H1 (cell line): ENCODE measurements at regions not wholly inside any gene's neighbourhood (a gene's known extent, or its start where the extent isn't known, plus 50 kb on each side); places are given as distances from the start of the nearest gene placed in this dataset.

Experiments
- CTCF ChIA-PET: fragments of 300-600 bp; sonication (Branson Sonifier 250); formaldehyde crosslinking; loops from one replicate; lab custom pipeline; 2021; ENCODE audit not compliant: partially characterized antibody; lab: Charles Lee
- POLR2A ChIA-PET: fragments of 300-600 bp; sonication (Branson Sonifier 250); formaldehyde crosslinking; loops from one replicate; lab custom pipeline; 2021; ENCODE audit warnings: inconsistent platforms; ENCODE audit not compliant: partially characterized antibody; lab: Charles Lee
- DNase-seq, 2 experiments: peaks; one replicate each; pipeline versions ENCODE4 v3.0.0 to v3.0.0-alpha.2; 2010 to 2022; ENCODE audit warnings: low spot score in 2 of 2, low read depth in 1 of 2, mixed read lengths in 1 of 2
- FAIRE-seq: peaks from 2 replicates; lab custom pipeline; 2011; peaks lifted over from hg19 to GRCh38; lab: Jason Lieb, UNC
- H2AFZ ChIP-seq: 2 replicates; pipeline ENCODE4 v1.8.1; 2012; ENCODE audit warnings: low read length, inconsistent platforms
- H2AK5ac ChIP-seq: 2 replicates; pipeline ENCODE4 v1.6.1; 2013; ENCODE audit warnings: low read depth, low read length
- H2BK120ac ChIP-seq: replicated peaks from 2 replicates; pipeline ENCODE3; 2013; ENCODE audit warnings: low read depth, low read length, inconsistent platforms
- H2BK12ac ChIP-seq: 2 replicates; pipeline ENCODE4 v1.6.1; 2013; ENCODE audit warnings: low read depth, low read length
- H2BK15ac ChIP-seq: 2 replicates; pipeline ENCODE4 v1.6.1; 2013; ENCODE audit warnings: low read length
- H2BK20ac ChIP-seq: 2 replicates; pipeline ENCODE4 v1.6.1; 2013; ENCODE audit warnings: low read length
- H2BK5ac ChIP-seq: 2 replicates; pipeline ENCODE4 v1.6.1; 2013; ENCODE audit warnings: low read depth, low read length
- H3K14ac ChIP-seq: 2 replicates; pipeline ENCODE4 v1.6.1; 2013; ENCODE audit warnings: inconsistent platforms; ENCODE audit not compliant: insufficient read length
- H3K18ac ChIP-seq: 2 replicates; pipeline ENCODE4 v1.6.1; 2013; ENCODE audit warnings: low read length; ENCODE audit errors: extremely low read depth
- H3K23ac ChIP-seq: 2 replicates; pipeline ENCODE4 v1.6.1; 2013; ENCODE audit warnings: inconsistent platforms; ENCODE audit not compliant: insufficient read length
- H3K23me2 ChIP-seq: 2 replicates; pipeline ENCODE4 v1.6.1; 2013; ENCODE audit warnings: low read depth, low read length
- H3K27ac ChIP-seq: 2 replicates; pipeline ENCODE4 v1.6.1; 2011; ENCODE audit warnings: low read depth, low read length, inconsistent platforms
- H3K27me3 ChIP-seq, 4 experiments: replicated peaks in 1 of 4; 1 replicate in 1 of 4; 2 replicates in 3 of 4; pipeline versions ENCODE4 v1.6.1 to v1.8.1; 2011 to 2013; ENCODE audit warnings: low read length in 3 of 4, mild to moderate bottlenecking in 3 of 4, inconsistent platforms in 2 of 4, mixed read lengths in 2 of 4, moderate library complexity in 1 of 4; ENCODE audit not compliant: control insufficient read depth in 3 of 4, insufficient read depth in 3 of 4; ENCODE audit errors: extremely low read depth in 1 of 4
- H3K36me3 ChIP-seq, 4 experiments: 2 replicates each; pipeline versions ENCODE4 v1.6.1 to v1.8.1; 2011 to 2013; ENCODE audit warnings: mild to moderate bottlenecking in 4 of 4, low read length in 3 of 4, moderate library complexity in 2 of 4, control low read depth in 1 of 4, inconsistent platforms in 1 of 4; ENCODE audit not compliant: insufficient read depth in 4 of 4, control insufficient read depth in 2 of 4
- H3K4ac ChIP-seq: replicated peaks from 2 replicates; pipeline ENCODE3; 2013; ENCODE audit warnings: low read length, low read depth, mixed read lengths, inconsistent platforms; ENCODE audit not compliant: insufficient read length
- H3K4me1 ChIP-seq, 4 experiments: replicated peaks in 1 of 4; 1 replicate in 1 of 4; 2 replicates in 3 of 4; pipeline versions ENCODE4 v1.6.1 to v1.8.1; 2011 to 2013; ENCODE audit warnings: low read length in 3 of 4, inconsistent platforms in 2 of 4, mixed read lengths in 1 of 4; ENCODE audit not compliant: insufficient read depth in 4 of 4, control insufficient read depth in 3 of 4
- H3K4me2 ChIP-seq, 2 experiments: 2 replicates each; pipeline versions ENCODE4 v1.6.1 to v1.8.1; 2011 to 2013; ENCODE audit warnings: low read depth in 2 of 2, low read length in 2 of 2, control low read depth in 1 of 2, inconsistent platforms in 1 of 2, mild to moderate bottlenecking in 1 of 2; ENCODE audit not compliant: insufficient read depth in 1 of 2
- H3K4me3 ChIP-seq, 4 experiments: fragments of 200-600, 300-600 bp in 1 of 4; sonication (generic), shearing (Covaris generic), sonication (Bioruptor Twin) in 1 of 4; 2 replicates each; pipeline versions ENCODE4 v1.5.1 to v1.8.1; 2011 to 2016; ENCODE audit warnings: low read length in 4 of 4, low read depth in 3 of 4, control low read depth in 2 of 4, inconsistent platforms in 2 of 4, mild to moderate bottlenecking in 2 of 4, mixed read lengths in 1 of 4, moderate library complexity in 1 of 4; ENCODE audit not compliant: insufficient read depth in 2 of 4; ENCODE audit errors: extremely low read depth in 1 of 4
- H3K56ac ChIP-seq: replicated peaks from 2 replicates; pipeline ENCODE3; 2013; ENCODE audit warnings: low read depth, mild to moderate bottlenecking, mixed read lengths, low read length, inconsistent platforms; ENCODE audit not compliant: insufficient read length
- H3K79me1 ChIP-seq: 2 replicates; pipeline ENCODE4 v1.6.1; 2013; ENCODE audit warnings: low read depth, low read length, control low read depth
- H3K79me2 ChIP-seq, 2 experiments: 2 replicates each; pipeline versions ENCODE4 v1.6.1 to v1.8.1; 2012 to 2013; ENCODE audit warnings: low read length in 2 of 2, mild to moderate bottlenecking in 2 of 2, inconsistent platforms in 1 of 2; ENCODE audit not compliant: insufficient read depth in 2 of 2, control insufficient read depth in 1 of 2
- H3K9ac ChIP-seq, 4 experiments: replicated peaks in 1 of 4; 1 replicate in 1 of 4; 2 replicates in 3 of 4; pipeline versions ENCODE4 v1.6.1 to v1.8.1; 2011 to 2013; ENCODE audit warnings: low read depth in 3 of 4, low read length in 3 of 4, control low read depth in 2 of 4, mild to moderate bottlenecking in 2 of 4, moderate library complexity in 2 of 4, inconsistent platforms in 1 of 4; ENCODE audit errors: extremely low read depth in 1 of 4
- H3K9me3 ChIP-seq, 2 experiments: 2 replicates each; pipeline versions ENCODE4 v1.6.1 to v1.8.1; 2012 to 2013; ENCODE audit warnings: mild to moderate bottlenecking in 2 of 2, moderate library complexity in 2 of 2, control low read depth in 1 of 2, inconsistent platforms in 1 of 2, low read depth in 1 of 2, low read length in 1 of 2, mixed read lengths in 1 of 2; ENCODE audit not compliant: insufficient read depth in 2 of 2
- H4K20me1 ChIP-seq, 2 experiments: replicated peaks in 1 of 2; 2 replicates each; pipeline versions ENCODE3 to v1.8.1; 2011 to 2013; ENCODE audit warnings: inconsistent platforms in 2 of 2, low read length in 2 of 2, mild to moderate bottlenecking in 1 of 2; ENCODE audit not compliant: insufficient read depth in 2 of 2, control insufficient read depth in 1 of 2
- H4K5ac ChIP-seq: 2 replicates; pipeline ENCODE4 v1.6.1; 2013; ENCODE audit warnings: low read length, low read depth, mixed read lengths, inconsistent platforms; ENCODE audit not compliant: insufficient read length
- H4K8ac ChIP-seq: 2 replicates; pipeline ENCODE4 v1.8.0; 2013; ENCODE audit warnings: mild to moderate bottlenecking, moderate library complexity, low read length, inconsistent platforms; ENCODE audit not compliant: insufficient read depth; ENCODE audit errors: extremely low read depth
- H4K91ac ChIP-seq: replicated peaks from 2 replicates; pipeline ENCODE3; 2013; ENCODE audit warnings: low read length, mixed read lengths, inconsistent platforms; ENCODE audit not compliant: insufficient read length
- BACH1 ChIP-seq: IDR thresholded peaks from 2 replicates; pipeline ENCODE4 v1.6.1; 2012; ENCODE audit warnings: low read length, improper control_type of control experiment
- CBX5 ChIP-seq: fragments of 300-800, 300-1000 bp; sonication (generic); IDR thresholded peaks from 2 replicates; pipeline ENCODE4 v1.7.1; 2016; ENCODE audit warnings: antibody characterized with exemption, low read length, low read depth
- CHD2 ChIP-seq: IDR thresholded peaks from 2 replicates; pipeline ENCODE4 v1.6.1; 2012; ENCODE audit warnings: low read length, improper control_type of control experiment
- EGR1 ChIP-seq: IDR thresholded peaks from 2 replicates; pipeline ENCODE4 v1.6.1; 2011; ENCODE audit warnings: low read depth, low read length, borderline replicate concordance
- HDAC2 ChIP-seq, 2 experiments: fragments of 300-600 bp in 1 of 2; sonication (generic) in 1 of 2; IDR thresholded peaks; 2 replicates each; pipeline ENCODE4 v1.6.1; 2011 to 2012; ENCODE audit warnings: low read depth in 2 of 2, low read length in 2 of 2, mild to moderate bottlenecking in 2 of 2, moderate library complexity in 2 of 2, borderline replicate concordance in 1 of 2, inconsistent platforms in 1 of 2
- JUN ChIP-seq: IDR thresholded peaks from 2 replicates; pipeline ENCODE4 v1.6.1; 2011; ENCODE audit warnings: low read depth, mild to moderate bottlenecking, improper control_type of control experiment, low read length
- MAFK ChIP-seq: IDR thresholded peaks from 2 replicates; pipeline ENCODE4 v1.6.1; 2012; ENCODE audit warnings: low read depth, mild to moderate bottlenecking, improper control_type of control experiment, low read length
- MAX ChIP-seq: IDR thresholded peaks from 2 replicates; pipeline ENCODE4 v1.6.1; 2012; ENCODE audit warnings: inconsistent platforms
- NRF1 ChIP-seq: IDR thresholded peaks from 2 replicates; pipeline ENCODE4 v1.6.1; 2011; ENCODE audit warnings: mild to moderate bottlenecking, low read depth, low read length, improper control_type of control experiment
- POLR2A ChIP-seq, 2 experiments: IDR thresholded peaks; 1 replicate in 1 of 2; 2 replicates in 1 of 2; pipeline ENCODE4 v1.6.1; 2011; ENCODE audit warnings: low read depth in 2 of 2, low read length in 2 of 2, mild to moderate bottlenecking in 2 of 2; ENCODE audit errors: control extremely low read depth in 1 of 2
- SAP30 ChIP-seq: fragments of 300-600 bp; sonication (generic); IDR thresholded peaks from 2 replicates; pipeline ENCODE4 v1.7.1; 2012; ENCODE audit warnings: low read length, moderate library complexity, mild to moderate bottlenecking, inconsistent platforms; ENCODE audit not compliant: insufficient read depth, insufficient replicate concordance
- SP4 ChIP-seq: IDR thresholded peaks from 2 replicates; pipeline ENCODE4 v1.6.1; 2012; ENCODE audit warnings: low read length, inconsistent platforms
- WGBS, 2 experiments: shearing (Covaris generic) in 1 of 2; methylation state at CpG; one replicate each; pipeline versions ENCODE4 v1.1.6 to v1.1.7; 2013 to 2015; ENCODE audit warnings: low lambda C conversion rate in 2 of 2, mixed read lengths in 2 of 2, inconsistent platforms in 1 of 2, low coverage in 1 of 2, missing lambda C conversion rate in 1 of 2; ENCODE audit not compliant: insufficient replicate concordance in 2 of 2, insufficient coverage in 1 of 2, insufficient read length in 1 of 2; ENCODE audit errors: extremely low coverage in 1 of 2, missing lambda C conversion rate in 1 of 2; 5-methylcytosine and 5-hydroxymethylcytosine counted together

- Histone ChIP-seq H3K18ac (no peak overlapping the region), H2BK12ac (no peak overlapping the region; the same call in 1 of the 2 replicates), H2BK5ac (no peak overlapping the region; the same call in 1 of the 2 replicates), H3K4me1 (peaks cover 0 to 5% (median 2%) of the 10 kb centered on the region in 4 experiments; a peak in 2 of 7 replicates), H3K9me3 (no peaks in the 10 kb centered on the region), H3K4ac (no peak overlapping the region), H3K36me3 (no peaks in the 10 kb centered on the region), H3K9ac (no peak overlapping the region), H2BK20ac (no peak overlapping the region), H3K27ac (no peak overlapping the region), H4K91ac (no peak overlapping the region), H4K5ac (no peak overlapping the region), H3K56ac (no peak overlapping the region), H3K23ac (no peak overlapping the region), H3K27me3 (no peaks in the 10 kb centered on the region; a peak in 1 of 7 replicates), H4K8ac (no peak overlapping the region), H4K20me1 (no peaks in the 10 kb centered on the region), H2BK120ac (no peak overlapping the region), H3K79me1 (no peaks in the 10 kb centered on the region), H3K23me2 (no peaks in the 10 kb centered on the region), H2AFZ (no peak overlapping the region), H3K79me2 (no peaks in the 10 kb centered on the region), H3K14ac (no peak overlapping the region), H2BK15ac (no peak overlapping the region), H3K4me3 (no peak overlapping the region), H2AK5ac (no peak overlapping the region), H3K4me2 (no peak overlapping the region)
- no peak for FAIRE-seq
- ChIA-PET POLR2A (interaction anchor here (0.6 kb wide), 1 partner anchor 68 kb away, joined by 3 read pairs; no protein-coding TSS in a partner anchor), CTCF (interaction anchor here (1.0 to 2.1 kb wide), 10 partner anchors 9 to 51 kb away, joined by 3 to 12 read pairs (median 4); no protein-coding TSS in a partner anchor)
- 88% methylated on average over 14 of the region's 15 CpGs; no CpG with 5 or more reads in 1 of the 2 experiments for WGBS, 2 experiments
- DNase-seq = no peak
- no peak for TF ChIP-seq EGR1
- TF ChIP-seq HDAC2 (IDR thresholded peaks at IDR 0.05; ENCODE audit: borderline replicate concordance in 1 of 2, low read depth in 2 of 2, low read length in 2 of 2) = no peak
- no peak for TF ChIP-seq JUN
- TF ChIP-seq SP4 = no peak
- TF ChIP-seq SAP30 = no peak
- TF ChIP-seq NRF1 = no peak
- no peak for TF ChIP-seq MAX
- TF ChIP-seq CBX5 = no peak
- no peak for TF ChIP-seq POLR2A (IDR thresholded peaks at IDR 0.05; ENCODE audit: control extremely low read depth in 1 of 2, low read depth in 2 of 2, low read length in 2 of 2)
- no peak for TF ChIP-seq BACH1
- no peak for TF ChIP-seq MAFK
- TF ChIP-seq CHD2 = no peak
Observed at GRCh38 chr17:17398943-17399926, 77.6 kb upstream of the MED9 start.
